A549 (cell line): ENCODE measurements at regions not wholly inside any gene's neighbourhood (a gene's known extent, or its start where the extent isn't known, plus 50 kb on each side); places are given as distances from the start of the nearest gene placed in this dataset.

Experiments used
- ATAC-seq, 2 experiments: fragments of 200-7000 bp in 1 of 2; fragments of >200 bp in 1 of 2; cut with Nextera tagmentation in 1 of 2; cut with Tn5 transposase in 1 of 2; 3 replicates each; pipeline versions ENCODE4 v1.8.0 to v1.9.1; 2018 to 2020; ENCODE audit warnings: mild to moderate bottlenecking in 1 of 2, moderate library complexity in 1 of 2
- CTCF ChIA-PET: fragments of 300-600 bp; sonication (Branson Sonifier 250); formaldehyde crosslinking; extraction: SDS; loops from one replicate; lab custom pipeline; 2021; ENCODE audit warnings: antibody characterized with exemption, inconsistent platforms; lab: Yijun Ruan, JAX
- POLR2A ChIA-PET: fragments of 350-600 bp; formaldehyde crosslinking; extraction: SDS; loops from one replicate; lab custom pipeline; 2021; ENCODE audit warnings: antibody characterized with exemption, inconsistent platforms; lab: Yijun Ruan, JAX
- DNase-seq, 2 experiments: peaks; one replicate each; pipeline versions ENCODE4 v3.0.0 to v3.0.0-alpha.2; 2011 to 2016; ENCODE audit warnings: low read depth in 1 of 2, low spot score in 1 of 2
- FAIRE-seq: peaks from 2 replicates; lab custom pipeline; 2011; peaks lifted over from hg19 to GRCh38; lab: Jason Lieb, UNC
- H3K27ac ChIP-seq, 2 experiments: fragments of >200 bp; sonication (Bioruptor Twin); formaldehyde crosslinking; 3 replicates each; pipeline ENCODE4 v1.5.1; 2016 to 2017
- H3K4me1 ChIP-seq: fragments of >200 bp; sonication (Bioruptor Twin); formaldehyde crosslinking; 3 replicates; pipeline ENCODE4 v1.6.1; 2016
- H3K4me2 ChIP-seq: fragments of >200 bp; sonication (Bioruptor Twin); formaldehyde crosslinking; 3 replicates; pipeline ENCODE4 v1.6.1; 2016
- H3K4me3 ChIP-seq: fragments of >200 bp; sonication (Bioruptor Twin); formaldehyde crosslinking; 3 replicates; pipeline ENCODE4 v1.5.1; 2016
- H3K9me3 ChIP-seq: fragments of >200 bp; sonication (Bioruptor Twin); formaldehyde crosslinking; 3 replicates; pipeline ENCODE4 v1.6.1; 2016
- BHLHE40 ChIP-seq: IDR thresholded peaks from 2 replicates; pipeline ENCODE4 v1.6.1; 2012; ENCODE audit warnings: low read depth, low read length, inconsistent platforms
- CBX2 ChIP-seq: fragments of 200-600 bp; sonication (generic); IDR thresholded peaks from 2 replicates; pipeline ENCODE4 v1.6.1; 2016; ENCODE audit warnings: low read depth, mild to moderate bottlenecking, borderline replicate concordance
- CEBPB ChIP-seq, 2 experiments: fragments of >200 bp in 1 of 2; sonication (Bioruptor Twin) in 1 of 2; formaldehyde crosslinking in 1 of 2; IDR thresholded peaks; 2 replicates each; pipeline ENCODE4 v1.6.1; 2012 to 2016
- CHD2 ChIP-seq: fragments of 150-350 bp; IDR thresholded peaks from 2 replicates; pipeline ENCODE4 v1.6.1; 2014; ENCODE audit warnings: low read length; ENCODE audit not compliant: partially characterized antibody
- CHD4 ChIP-seq: fragments of 200-600 bp; sonication (generic); IDR thresholded peaks from 2 replicates; pipeline ENCODE4 v1.6.1; 2016; ENCODE audit warnings: antibody characterized with exemption, mild to moderate bottlenecking, borderline replicate concordance
- EP300 ChIP-seq, 2 experiments: fragments of >200 bp; sonication (Bioruptor Twin); formaldehyde crosslinking; IDR thresholded peaks; 2 replicates in 1 of 2; 3 replicates in 1 of 2; pipeline ENCODE4 v1.6.1; 2016 to 2017
- ESRRA ChIP-seq: fragments of 150-350 bp; IDR thresholded peaks from 2 replicates; pipeline ENCODE4 v1.6.1; 2014; ENCODE audit warnings: mild to moderate bottlenecking, low read length, borderline replicate concordance
- FOXS1 ChIP-seq: fragments of 250-450 bp; sonication (Bioruptor Pico); IDR thresholded peaks from 2 replicates; pipeline ENCODE4 v1.5.0; 2020; ENCODE audit warnings: mild to moderate bottlenecking, moderate library complexity
- GATA3 ChIP-seq: IDR thresholded peaks from 2 replicates; pipeline ENCODE4 v1.6.1; 2012; ENCODE audit warnings: borderline replicate concordance
- HDAC2 ChIP-seq: fragments of 200-600 bp; sonication (generic); IDR thresholded peaks from 2 replicates; pipeline ENCODE4 v1.6.1; 2016
- HOXB5 ChIP-seq: fragments of 250-450 bp; sonication (Bioruptor Pico); IDR thresholded peaks from 2 replicates; pipeline ENCODE4 v1.5.0; 2020; ENCODE audit warnings: mild to moderate bottlenecking, moderate library complexity
- JUNB ChIP-seq: fragments of >200 bp; sonication (Bioruptor Twin); formaldehyde crosslinking; IDR thresholded peaks from 2 replicates; pipeline ENCODE4 v1.6.1; 2016
- KDM1A ChIP-seq: fragments of 200-600 bp; sonication (generic); IDR thresholded peaks from 2 replicates; pipeline ENCODE4 v1.6.1; 2016; ENCODE audit warnings: low read depth, mild to moderate bottlenecking
- KDM5A ChIP-seq: fragments of 200-600 bp; sonication (generic); IDR thresholded peaks from 2 replicates; pipeline ENCODE4 v1.6.1; 2016; ENCODE audit warnings: antibody characterized with exemption, mild to moderate bottlenecking
- NFE2L2 ChIP-seq: fragments of 150-350 bp; conservative IDR thresholded peaks from 2 replicates; pipeline ENCODE4 v1.6.1; 2014; ENCODE audit warnings: low read length
- NR3C1 ChIP-seq: fragments of >200 bp; sonication (Bioruptor Twin); formaldehyde crosslinking; IDR thresholded peaks from 3 replicates; pipeline ENCODE4 v1.6.1; 2017
- POLR2AphosphoS2 ChIP-seq: conservative IDR thresholded peaks from 2 replicates; pipeline ENCODE4 v1.6.1; 2012; ENCODE audit warnings: low read length, improper control_type of control experiment, inconsistent platforms
- RARB ChIP-seq: fragments of 250-450 bp; sonication (Bioruptor Pico); IDR thresholded peaks from 2 replicates; pipeline ENCODE4 v1.8.0; 2021; ENCODE audit warnings: mild to moderate bottlenecking, moderate library complexity
- RFX5 ChIP-seq: fragments of 450-650 bp; IDR thresholded peaks from 2 replicates; pipeline ENCODE4 v1.7.1; 2014; ENCODE audit warnings: antibody characterized with exemption, mild to moderate bottlenecking, moderate library complexity
- RNF2 ChIP-seq: fragments of 200-600 bp; sonication (generic); IDR thresholded peaks from 2 replicates; pipeline ENCODE4 v1.6.1; 2016; ENCODE audit warnings: low read depth, mild to moderate bottlenecking, antibody characterized with exemption, moderate library complexity, borderline replicate concordance
- ZSCAN20 ChIP-seq: fragments of 250-450 bp; sonication (Bioruptor Pico); IDR thresholded peaks from 2 replicates; pipeline ENCODE4 v1.8.0; 2022; ENCODE audit warnings: mild to moderate bottlenecking, moderate library complexity
- WGBS: methylation state at CpG from one replicate; pipeline ENCODE4 v1.1.6; 2017; ENCODE audit errors: missing lambda C conversion rate; 5-methylcytosine and 5-hydroxymethylcytosine counted together
- TF ChIP-seq, protein P1 (sequence below): fragments of 250-450 bp; sonication (Bioruptor Pico); IDR thresholded peaks from 2 replicates; pipeline ENCODE4 v1.5.0; 2021; ENCODE audit warnings: mild to moderate bottlenecking, moderate library complexity, borderline replicate concordance
- TF ChIP-seq, protein P2 (sequence below): fragments of >200 bp; sonication (Bioruptor Twin); formaldehyde crosslinking; IDR thresholded peaks from 2 replicates; pipeline ENCODE4 v1.6.1; 2016
- TF ChIP-seq, protein P3 (sequence below): fragments of 450-650 bp; IDR thresholded peaks from 2 replicates; pipeline ENCODE4 v1.6.1; 2014; ENCODE audit warnings: antibody characterized with exemption
- TF ChIP-seq, protein P4 (sequence below): fragments of >200 bp; sonication (Bioruptor Twin); formaldehyde crosslinking; IDR thresholded peaks from 3 replicates; pipeline ENCODE4 v1.6.1; 2016
- TF ChIP-seq, protein P5 (sequence below): fragments of 200-600 bp; sonication (generic); IDR thresholded peaks from 2 replicates; pipeline ENCODE4 v1.6.1; 2016; ENCODE audit warnings: antibody characterized with exemption, mild to moderate bottlenecking, moderate library complexity

DNA sequence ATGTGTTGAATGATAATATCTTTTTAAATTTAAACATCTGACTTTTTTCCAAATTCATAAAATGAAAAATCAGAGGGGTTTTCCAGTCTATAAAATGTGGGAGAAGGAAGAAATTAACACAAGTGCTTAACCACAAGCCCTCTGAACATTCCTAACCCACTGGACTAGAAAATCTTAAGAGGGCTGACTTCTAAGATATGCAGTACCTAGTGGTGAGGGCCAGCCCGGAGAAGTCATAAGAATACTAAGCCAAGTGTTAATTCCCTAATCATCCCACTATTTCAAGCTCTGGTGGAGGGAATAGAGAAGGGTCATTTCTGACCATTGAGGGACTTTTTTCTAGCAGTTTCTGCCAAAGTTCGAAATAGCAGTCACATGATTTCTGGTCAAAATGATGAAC lies 86.9 kb upstream of the NEIL3 start:
- ChIA-PET CTCF (interaction anchor here (1.3 kb wide), 1 partner anchor 28 kb away, joined by 3 read pairs; no protein-coding TSS in a partner anchor), POLR2A (no interaction called here)
- Histone ChIP-seq H3K9me3 (no peaks in the 10 kb centered on the region), H3K27ac (no peak overlapping the region), H3K4me1 (no peaks in the 10 kb centered on the region), H3K4me3 (no peak overlapping the region), H3K4me2 (no peak overlapping the region)
- WGBS: 33% methylated on average over 2 of the region's 2 CpGs
- DNase-seq (no peak), FAIRE-seq (no peak), ATAC-seq (no peak)
- TF ChIP-seq HOXB5 (CRISPR knock-in tag) (no peak), EP300 (IDR thresholded peaks at IDR 0.05) (no peak), NR3C1 (no peak), ESRRA (no peak), KDM1A (no peak), ZSCAN20 (CRISPR knock-in tag) (no peak), CHD4 (no peak), RARB (CRISPR knock-in tag) (no peak), KDM5A (no peak), BHLHE40 (no peak), JUNB (no peak), FOXS1 (CRISPR knock-in tag) (no peak), RFX5 (no peak)
- TF ChIP-seq, protein P1, sequence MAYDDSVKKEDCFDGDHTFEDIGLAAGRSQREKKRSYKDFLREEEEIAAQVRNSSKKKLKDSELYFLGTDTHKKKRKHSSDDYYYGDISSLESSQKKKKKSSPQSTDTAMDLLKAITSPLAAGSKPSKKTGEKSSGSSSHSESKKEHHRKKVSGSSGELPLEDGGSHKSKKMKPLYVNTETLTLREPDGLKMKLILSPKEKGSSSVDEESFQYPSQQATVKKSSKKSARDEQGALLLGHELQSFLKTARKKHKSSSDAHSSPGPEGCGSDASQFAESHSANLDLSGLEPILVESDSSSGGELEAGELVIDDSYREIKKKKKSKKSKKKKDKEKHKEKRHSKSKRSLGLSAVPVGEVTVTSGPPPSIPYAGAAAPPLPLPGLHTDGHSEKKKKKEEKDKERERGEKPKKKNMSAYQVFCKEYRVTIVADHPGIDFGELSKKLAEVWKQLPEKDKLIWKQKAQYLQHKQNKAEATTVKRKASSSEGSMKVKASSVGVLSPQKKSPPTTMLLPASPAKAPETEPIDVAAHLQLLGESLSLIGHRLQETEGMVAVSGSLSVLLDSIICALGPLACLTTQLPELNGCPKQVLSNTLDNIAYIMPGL (CRISPR knock-in tag): no peak
- TF ChIP-seq, protein P2, sequence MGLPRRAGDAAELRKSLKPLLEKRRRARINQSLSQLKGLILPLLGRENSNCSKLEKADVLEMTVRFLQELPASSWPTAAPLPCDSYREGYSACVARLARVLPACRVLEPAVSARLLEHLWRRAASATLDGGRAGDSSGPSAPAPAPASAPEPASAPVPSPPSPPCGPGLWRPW: no peak

DNA sequence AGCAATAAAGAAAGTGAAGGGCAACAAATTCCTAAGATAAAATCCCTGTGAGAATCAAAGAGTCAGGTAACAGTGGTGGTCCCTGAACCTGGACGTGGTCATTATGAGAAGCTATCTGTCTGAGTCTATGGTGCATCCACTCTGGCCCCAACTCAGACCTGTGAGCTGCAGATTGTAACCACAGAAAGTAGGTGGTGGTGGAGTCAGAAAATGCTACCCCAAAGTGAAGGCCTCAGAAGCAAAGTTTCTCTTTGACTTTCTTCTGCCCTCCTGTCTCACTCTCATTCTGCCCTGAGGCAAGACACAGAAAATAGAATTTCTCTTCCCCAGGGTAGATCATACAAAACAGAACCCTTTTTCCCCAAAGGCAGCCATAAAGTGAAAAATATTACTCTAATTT lies 84.1 kb upstream of the NEIL3 start:
- no peak for TF ChIP-seq CEBPB (IDR thresholded peaks at IDR 0.05)
- no peak for TF ChIP-seq RNF2
- no peak for TF ChIP-seq CBX2
- no peak for TF ChIP-seq NFE2L2
- TF ChIP-seq, protein P3, sequence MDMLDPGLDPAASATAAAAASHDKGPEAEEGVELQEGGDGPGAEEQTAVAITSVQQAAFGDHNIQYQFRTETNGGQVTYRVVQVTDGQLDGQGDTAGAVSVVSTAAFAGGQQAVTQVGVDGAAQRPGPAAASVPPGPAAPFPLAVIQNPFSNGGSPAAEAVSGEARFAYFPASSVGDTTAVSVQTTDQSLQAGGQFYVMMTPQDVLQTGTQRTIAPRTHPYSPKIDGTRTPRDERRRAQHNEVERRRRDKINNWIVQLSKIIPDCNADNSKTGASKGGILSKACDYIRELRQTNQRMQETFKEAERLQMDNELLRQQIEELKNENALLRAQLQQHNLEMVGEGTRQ: no peak
- TF ChIP-seq GATA3: no peak
- TF ChIP-seq, protein P4, sequence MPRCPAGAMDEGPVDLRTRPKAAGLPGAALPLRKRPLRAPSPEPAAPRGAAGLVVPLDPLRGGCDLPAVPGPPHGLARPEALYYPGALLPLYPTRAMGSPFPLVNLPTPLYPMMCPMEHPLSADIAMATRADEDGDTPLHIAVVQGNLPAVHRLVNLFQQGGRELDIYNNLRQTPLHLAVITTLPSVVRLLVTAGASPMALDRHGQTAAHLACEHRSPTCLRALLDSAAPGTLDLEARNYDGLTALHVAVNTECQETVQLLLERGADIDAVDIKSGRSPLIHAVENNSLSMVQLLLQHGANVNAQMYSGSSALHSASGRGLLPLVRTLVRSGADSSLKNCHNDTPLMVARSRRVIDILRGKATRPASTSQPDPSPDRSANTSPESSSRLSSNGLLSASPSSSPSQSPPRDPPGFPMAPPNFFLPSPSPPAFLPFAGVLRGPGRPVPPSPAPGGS: no peak
- TF ChIP-seq, protein P5, sequence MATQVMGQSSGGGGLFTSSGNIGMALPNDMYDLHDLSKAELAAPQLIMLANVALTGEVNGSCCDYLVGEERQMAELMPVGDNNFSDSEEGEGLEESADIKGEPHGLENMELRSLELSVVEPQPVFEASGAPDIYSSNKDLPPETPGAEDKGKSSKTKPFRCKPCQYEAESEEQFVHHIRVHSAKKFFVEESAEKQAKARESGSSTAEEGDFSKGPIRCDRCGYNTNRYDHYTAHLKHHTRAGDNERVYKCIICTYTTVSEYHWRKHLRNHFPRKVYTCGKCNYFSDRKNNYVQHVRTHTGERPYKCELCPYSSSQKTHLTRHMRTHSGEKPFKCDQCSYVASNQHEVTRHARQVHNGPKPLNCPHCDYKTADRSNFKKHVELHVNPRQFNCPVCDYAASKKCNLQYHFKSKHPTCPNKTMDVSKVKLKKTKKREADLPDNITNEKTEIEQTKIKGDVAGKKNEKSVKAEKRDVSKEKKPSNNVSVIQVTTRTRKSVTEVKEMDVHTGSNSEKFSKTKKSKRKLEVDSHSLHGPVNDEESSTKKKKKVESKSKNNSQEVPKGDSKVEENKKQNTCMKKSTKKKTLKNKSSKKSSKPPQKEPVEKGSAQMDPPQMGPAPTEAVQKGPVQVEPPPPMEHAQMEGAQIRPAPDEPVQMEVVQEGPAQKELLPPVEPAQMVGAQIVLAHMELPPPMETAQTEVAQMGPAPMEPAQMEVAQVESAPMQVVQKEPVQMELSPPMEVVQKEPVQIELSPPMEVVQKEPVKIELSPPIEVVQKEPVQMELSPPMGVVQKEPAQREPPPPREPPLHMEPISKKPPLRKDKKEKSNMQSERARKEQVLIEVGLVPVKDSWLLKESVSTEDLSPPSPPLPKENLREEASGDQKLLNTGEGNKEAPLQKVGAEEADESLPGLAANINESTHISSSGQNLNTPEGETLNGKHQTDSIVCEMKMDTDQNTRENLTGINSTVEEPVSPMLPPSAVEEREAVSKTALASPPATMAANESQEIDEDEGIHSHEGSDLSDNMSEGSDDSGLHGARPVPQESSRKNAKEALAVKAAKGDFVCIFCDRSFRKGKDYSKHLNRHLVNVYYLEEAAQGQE: no peak
- TF ChIP-seq FOXS1 (CRISPR knock-in tag): no peak
- TF ChIP-seq HDAC2: no peak
- TF ChIP-seq POLR2AphosphoS2: no peak
- TF ChIP-seq CHD2: no peak
- whole genome bisulfite sequencing: 23% methylated on average over 1 of the region's 1 CpG
- no peak for FAIRE-seq

More for the DNA sequence above, 84.1 kb upstream of the NEIL3 start:
- Histone ChIP-seq H3K4me2 (no peak overlapping the region), H3K9me3 (no peaks in the 10 kb centered on the region), H3K4me1 (no peaks in the 10 kb centered on the region), H3K27ac (no peak overlapping the region), H3K4me3 (no peak overlapping the region)
- DNase-seq: no peak
- ChIA-PET POLR2A (no interaction called here), CTCF (interaction anchor here (1.2 kb wide), 1 partner anchor 24 kb away, joined by 3 read pairs; no protein-coding TSS in a partner anchor)
- no peak for ATAC-seq
